ENCODE measurements at regions not wholly inside any gene's neighbourhood (a gene's known extent, or its start where the extent isn't known, plus 50 kb on each side); places are given as distances from the start of the nearest gene placed in this dataset.
"Not testable (repeated sequence)": the region's sequence is repeated elsewhere in the genome, so short reads cannot be mapped to it uniquely, and the experiment has no call there.

DNA sequence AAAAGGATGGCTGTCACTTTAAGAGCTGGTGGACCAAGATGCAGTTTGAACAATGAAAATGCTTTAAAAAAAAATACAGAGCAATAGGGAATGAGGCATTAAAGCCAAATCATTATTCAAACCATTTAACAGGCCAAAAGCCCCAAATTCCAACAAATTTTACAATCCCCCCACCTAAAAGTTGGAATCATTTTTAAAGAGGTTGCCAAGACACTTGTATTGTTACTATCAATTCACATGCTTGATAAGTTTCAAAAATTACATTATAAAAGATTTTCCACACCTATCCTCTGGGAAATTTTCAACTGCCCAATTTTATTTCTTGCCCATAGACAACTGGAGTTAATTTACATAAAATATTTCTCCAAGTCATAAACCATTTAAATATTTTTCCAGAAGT is 192.3 kb upstream of the ARHGEF26 start:
- DNase-seq (ENCODE audit: low read depth), result no peak
- no peak overlapping the region for H3K4me3 ChIP-seq (ENCODE audit: low read depth, low read length)
- TF ChIP-seq, protein P1, sequence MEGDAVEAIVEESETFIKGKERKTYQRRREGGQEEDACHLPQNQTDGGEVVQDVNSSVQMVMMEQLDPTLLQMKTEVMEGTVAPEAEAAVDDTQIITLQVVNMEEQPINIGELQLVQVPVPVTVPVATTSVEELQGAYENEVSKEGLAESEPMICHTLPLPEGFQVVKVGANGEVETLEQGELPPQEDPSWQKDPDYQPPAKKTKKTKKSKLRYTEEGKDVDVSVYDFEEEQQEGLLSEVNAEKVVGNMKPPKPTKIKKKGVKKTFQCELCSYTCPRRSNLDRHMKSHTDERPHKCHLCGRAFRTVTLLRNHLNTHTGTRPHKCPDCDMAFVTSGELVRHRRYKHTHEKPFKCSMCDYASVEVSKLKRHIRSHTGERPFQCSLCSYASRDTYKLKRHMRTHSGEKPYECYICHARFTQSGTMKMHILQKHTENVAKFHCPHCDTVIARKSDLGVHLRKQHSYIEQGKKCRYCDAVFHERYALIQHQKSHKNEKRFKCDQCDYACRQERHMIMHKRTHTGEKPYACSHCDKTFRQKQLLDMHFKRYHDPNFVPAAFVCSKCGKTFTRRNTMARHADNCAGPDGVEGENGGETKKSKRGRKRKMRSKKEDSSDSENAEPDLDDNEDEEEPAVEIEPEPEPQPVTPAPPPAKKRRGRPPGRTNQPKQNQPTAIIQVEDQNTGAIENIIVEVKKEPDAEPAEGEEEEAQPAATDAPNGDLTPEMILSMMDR (IDR thresholded peaks at IDR 0.05; ENCODE audit: low read depth, low read length, missing control alignments), result no peak

DNA sequence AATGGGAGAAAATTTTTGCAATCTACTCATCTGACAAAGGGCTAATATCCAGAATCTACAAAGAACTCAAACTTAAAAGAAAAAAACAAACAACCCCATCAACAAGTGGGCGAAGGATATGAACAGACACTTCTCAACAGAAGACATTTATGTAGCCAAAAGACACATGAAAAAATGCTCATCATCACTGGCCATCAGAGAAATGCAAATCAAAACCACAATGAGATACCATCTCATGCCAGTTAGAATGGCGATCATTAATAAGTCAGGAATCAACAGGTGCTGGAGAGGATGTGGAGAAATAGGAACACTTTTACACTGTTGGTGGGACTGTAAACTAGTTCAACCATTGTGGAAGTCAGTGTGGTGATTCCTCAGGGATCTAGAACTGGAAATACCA is 187.7 kb upstream of the ARHGEF26 start:
- H3K4me3 ChIP-seq (ENCODE audit: low read depth, low read length); DNase-seq (ENCODE audit: low read depth): not testable (repeated sequence)

DNA sequence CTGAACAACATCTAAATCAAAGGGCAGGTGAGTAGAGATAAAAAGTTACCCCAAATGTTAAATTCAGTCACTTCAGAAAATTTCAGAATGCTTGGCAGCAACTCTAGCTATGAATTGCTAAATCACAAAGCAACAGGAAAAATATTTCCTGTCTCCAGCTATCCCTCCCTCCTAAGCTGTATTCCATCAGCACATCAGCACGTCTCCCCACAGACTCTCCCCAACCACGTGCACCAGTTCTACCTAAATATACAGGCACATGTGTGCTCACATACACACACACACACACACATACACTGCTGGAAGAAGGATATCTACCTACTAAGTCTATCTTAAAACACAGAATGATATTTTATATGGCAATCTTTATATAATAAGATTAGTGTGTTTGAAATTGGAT is 177.1 kb upstream of the ARHGEF26 start:
- no peak for DNase-seq (ENCODE audit: low read depth)
- TF ChIP-seq, protein P1 (IDR thresholded peaks at IDR 0.05; ENCODE audit: low read depth, low read length, missing control alignments), result no peak

DNA sequence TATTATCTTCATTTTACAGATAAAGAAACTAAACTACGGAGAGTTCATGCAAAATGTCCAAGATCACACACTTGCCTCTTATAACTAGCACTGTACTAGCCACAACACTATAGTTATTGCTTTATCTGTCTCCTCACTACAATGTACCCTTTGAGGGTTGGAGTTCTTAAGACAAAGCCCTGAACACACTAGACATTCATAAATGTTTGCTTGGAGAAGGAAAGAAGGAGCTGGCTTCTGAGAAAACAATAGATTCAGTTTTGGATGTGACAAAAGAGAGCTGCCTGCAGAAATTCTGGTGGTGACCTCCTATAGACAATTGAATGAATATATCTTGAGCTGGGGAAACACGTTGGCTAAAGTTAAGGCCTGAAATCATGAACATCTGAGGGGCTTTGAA is 169.9 kb upstream of the ARHGEF26 start:
- H3K4me3 ChIP-seq (ENCODE audit: low read depth, low read length), result no peak overlapping the region
- TF ChIP-seq, protein P1 (IDR thresholded peaks at IDR 0.05; ENCODE audit: low read depth, low read length, missing control alignments), result no peak
- DNase-seq (ENCODE audit: low read depth), result no peak

More for the DNA sequence above, 177.1 kb upstream of the ARHGEF26 start:
- no peak overlapping the region for H3K4me3 ChIP-seq (ENCODE audit: low read depth, low read length)

DNA sequence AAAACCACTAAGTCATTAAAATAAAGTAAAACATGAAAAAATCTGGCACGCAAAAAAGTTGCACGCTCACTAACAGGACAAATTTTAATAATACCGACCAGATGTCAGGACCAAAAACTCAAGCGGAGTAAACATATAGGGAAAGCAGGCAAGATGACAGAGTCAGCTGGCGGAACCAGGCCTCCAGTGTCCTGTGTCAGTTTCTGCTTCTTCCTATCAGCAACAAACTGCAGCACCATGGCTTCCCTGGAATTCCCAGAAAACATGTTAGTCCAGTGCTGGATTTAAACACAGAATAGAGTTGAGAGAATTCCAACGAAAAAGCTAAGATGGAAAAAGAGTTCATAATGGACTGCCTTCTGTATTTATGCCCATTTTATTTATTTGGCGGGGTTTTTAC is 169.1 kb upstream of the ARHGEF26 start:
- no peak overlapping the region for H3K4me3 ChIP-seq (ENCODE audit: low read depth, low read length)
- TF ChIP-seq, protein P1 (IDR thresholded peaks at IDR 0.05; ENCODE audit: low read depth, low read length, missing control alignments), result no peak
- no peak for DNase-seq (ENCODE audit: low read depth)

DNA sequence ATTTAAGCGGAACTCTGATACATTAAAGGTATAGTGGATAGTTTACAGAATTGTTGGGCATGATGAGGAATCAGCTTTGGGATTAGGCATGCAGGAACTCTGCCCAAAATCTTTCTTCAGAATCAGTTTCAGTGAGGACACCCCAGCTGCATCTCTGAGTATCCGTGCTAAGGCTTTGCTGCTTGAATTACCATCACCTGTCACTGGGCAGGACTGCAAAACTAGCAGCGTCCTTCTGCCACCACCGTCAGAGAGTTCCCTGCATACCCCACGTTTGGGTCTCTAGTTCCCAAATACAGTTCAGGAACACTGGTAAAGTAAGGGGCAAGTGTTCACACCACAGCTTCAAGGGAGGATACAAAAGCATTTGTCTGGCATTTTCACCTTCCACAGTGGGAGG is 164.6 kb upstream of the ARHGEF26 start:
- no peak for DNase-seq (ENCODE audit: low read depth)
- TF ChIP-seq, protein P1 (IDR thresholded peaks at IDR 0.05; ENCODE audit: low read depth, low read length, missing control alignments), result no peak
- no peak overlapping the region for H3K4me3 ChIP-seq (ENCODE audit: low read depth, low read length)

DNA sequence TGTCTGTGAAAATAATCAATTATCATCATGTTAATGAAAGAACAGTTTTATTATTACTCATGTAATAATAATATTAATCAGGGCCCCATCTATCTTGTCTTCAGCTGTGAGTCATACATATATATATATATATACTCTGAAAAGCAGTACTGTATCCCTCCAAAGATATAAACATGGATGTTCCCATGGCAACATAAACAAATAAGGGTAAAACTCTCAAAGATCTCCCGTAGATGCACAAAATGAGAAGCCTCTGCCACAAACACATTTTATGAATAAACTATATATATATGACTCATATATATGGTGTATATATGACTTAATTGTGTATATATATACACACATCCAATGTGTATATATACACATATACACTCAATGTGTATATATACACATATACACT is 163.8 kb upstream of the ARHGEF26 start:
- TF ChIP-seq, protein P1 (IDR thresholded peaks at IDR 0.05; ENCODE audit: low read depth, low read length, missing control alignments), result no peak

More for the DNA sequence above, 163.8 kb upstream of the ARHGEF26 start:
- no peak overlapping the region for H3K4me3 ChIP-seq (ENCODE audit: low read depth, low read length)
- DNase-seq (ENCODE audit: low read depth), result no peak
